ENCODE measurements at regions not wholly inside any gene's neighbourhood (a gene's known extent, or its start where the extent isn't known, plus 50 kb on each side); places are given as distances from the start of the nearest gene placed in this dataset.

DNA sequence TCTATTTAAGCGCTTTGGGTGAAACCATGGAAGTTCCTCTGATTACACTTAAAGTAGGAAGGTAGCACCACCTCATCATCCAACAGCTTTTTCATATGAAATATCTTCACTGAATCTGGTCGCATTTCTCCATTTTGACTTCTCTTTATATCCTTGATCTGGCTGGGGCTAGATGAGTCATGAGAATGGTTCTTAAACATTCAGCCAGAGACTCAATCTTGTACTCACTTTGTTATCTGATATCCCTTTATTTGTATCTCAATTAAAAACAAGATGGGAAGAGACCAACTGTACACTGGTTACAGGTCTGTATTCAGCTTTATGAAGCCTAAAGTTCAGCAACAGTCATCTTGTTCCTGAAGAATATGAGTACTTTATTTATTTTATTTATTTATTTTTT lies 84.9 kb downstream of the CBLL2 start:
- no peak for TF ChIP-seq CTCF (IDR thresholded peaks at IDR 0.05 in 4 of 5, conservative IDR thresholded peaks at IDR 0.05 in 1 of 5)
- no peak for TF ChIP-seq POLR2A (IDR thresholded peaks at IDR 0.05)

Data from gastrocnemius medialis (tissue), 4 donors.